ENCODE measurements at regions not wholly inside any gene's neighbourhood (a gene's known extent, or its start where the extent isn't known, plus 50 kb on each side); places are given as distances from the start of the nearest gene placed in this dataset.

GRCh38 chr4:29276150-29276549, 1444.0 kb upstream of the PCDH7 start:
- H3K4me1 ChIP-seq (ENCODE audit: insufficient read depth, low read length): no peaks in the 10 kb centered on the region
- H3K4me2 ChIP-seq (ENCODE audit: insufficient read depth, low read length): no peak overlapping the region
- DNase-seq (ENCODE audit: insufficient read length, low spot score, missing footprints): no peak
- no peak overlapping the region for H2AFZ ChIP-seq (ENCODE audit: low read length)
- no peaks in the 10 kb centered on the region for H4K20me1 ChIP-seq (ENCODE audit: insufficient read depth, low read length)
- H3K27ac ChIP-seq (ENCODE audit: low read depth, low read length): no peak overlapping the region
- H3K79me2 ChIP-seq (ENCODE audit: insufficient read depth, low read length): no peaks in the 10 kb centered on the region
- peaks cover 2% of the 10 kb centered on the region for H3K9me3 ChIP-seq (ENCODE audit: low read depth, low read length)
- no peaks in the 10 kb centered on the region for H3K36me3 ChIP-seq (ENCODE audit: insufficient read depth, low read length)
- H3K27me3 ChIP-seq (ENCODE audit: insufficient read depth, low read length): no peaks in the 10 kb centered on the region
- H3K4me3 ChIP-seq (ENCODE audit: insufficient read depth, low read length): no peak overlapping the region
- TF ChIP-seq CTCF (IDR thresholded peaks at IDR 0.05; ENCODE audit: extremely low read depth, low read depth, low read length): no peak

- no peak overlapping the region for H3K27ac ChIP-seq (ENCODE audit: low read depth, low read length)
- H3K4me2 ChIP-seq (ENCODE audit: insufficient read depth, low read length): no peak overlapping the region
- no peak for DNase-seq (ENCODE audit: insufficient read length, low spot score, missing footprints)
- H3K79me2 ChIP-seq (ENCODE audit: insufficient read depth, low read length): no peaks in the 10 kb centered on the region
- no peaks in the 10 kb centered on the region for H3K36me3 ChIP-seq (ENCODE audit: insufficient read depth, low read length)
- no peak for TF ChIP-seq CTCF (IDR thresholded peaks at IDR 0.05; ENCODE audit: extremely low read depth, low read depth, low read length)
- no peaks in the 10 kb centered on the region for H4K20me1 ChIP-seq (ENCODE audit: insufficient read depth, low read length)
- H3K9me3 ChIP-seq (ENCODE audit: low read depth, low read length): peaks cover 2% of the 10 kb centered on the region
- H3K4me3 ChIP-seq (ENCODE audit: insufficient read depth, low read length): no peak overlapping the region
- no peaks in the 10 kb centered on the region for H3K27me3 ChIP-seq (ENCODE audit: insufficient read depth, low read length)
- H2AFZ ChIP-seq (ENCODE audit: low read length): no peak overlapping the region
- H3K4me1 ChIP-seq (ENCODE audit: insufficient read depth, low read length): no peaks in the 10 kb centered on the region
Measured at GRCh38 chr4:29277381-29277780, 1442.8 kb upstream of the PCDH7 start.

GRCh38 chr4:29278585-29278984, 1441.6 kb upstream of the PCDH7 start:
- Histone ChIP-seq H4K20me1 (ENCODE audit: insufficient read depth, low read length) (no peaks in the 10 kb centered on the region), H3K79me2 (ENCODE audit: insufficient read depth, low read length) (no peaks in the 10 kb centered on the region), H3K4me3 (ENCODE audit: insufficient read depth, low read length) (no peak overlapping the region), H3K4me2 (ENCODE audit: insufficient read depth, low read length) (no peak overlapping the region), H3K36me3 (ENCODE audit: insufficient read depth, low read length) (no peaks in the 10 kb centered on the region), H2AFZ (ENCODE audit: low read length) (no peak overlapping the region), H3K27me3 (ENCODE audit: insufficient read depth, low read length) (no peaks in the 10 kb centered on the region), H3K27ac (ENCODE audit: low read depth, low read length) (no peak overlapping the region), H3K9me3 (ENCODE audit: low read depth, low read length) (peaks cover under 1% of the 10 kb centered on the region), H3K4me1 (ENCODE audit: insufficient read depth, low read length) (no peaks in the 10 kb centered on the region)
- TF ChIP-seq CTCF (IDR thresholded peaks at IDR 0.05; ENCODE audit: extremely low read depth, low read depth, low read length): no peak
- DNase-seq (ENCODE audit: insufficient read length, low spot score, missing footprints): no peak

GRCh38 chr4:29289118-29289517, 1431.1 kb upstream of the PCDH7 start:
- TF ChIP-seq CTCF (IDR thresholded peaks at IDR 0.05; ENCODE audit: extremely low read depth, low read depth, low read length): no peak
- Histone ChIP-seq H3K27ac (ENCODE audit: low read depth, low read length) (no peak overlapping the region), H3K4me3 (ENCODE audit: insufficient read depth, low read length) (no peak overlapping the region), H3K36me3 (ENCODE audit: insufficient read depth, low read length) (no peaks in the 10 kb centered on the region), H4K20me1 (ENCODE audit: insufficient read depth, low read length) (no peaks in the 10 kb centered on the region), H3K79me2 (ENCODE audit: insufficient read depth, low read length) (no peaks in the 10 kb centered on the region), H2AFZ (ENCODE audit: low read length) (no peak overlapping the region), H3K9me3 (ENCODE audit: low read depth, low read length) (no peaks in the 10 kb centered on the region), H3K4me2 (ENCODE audit: insufficient read depth, low read length) (no peak overlapping the region), H3K4me1 (ENCODE audit: insufficient read depth, low read length) (no peaks in the 10 kb centered on the region), H3K27me3 (ENCODE audit: insufficient read depth, low read length) (no peaks in the 10 kb centered on the region)
- no peak for DNase-seq (ENCODE audit: insufficient read length, low spot score, missing footprints)
